ENCODE measurements at regions not wholly inside any gene's neighbourhood (a gene's known extent, or its start where the extent isn't known, plus 50 kb on each side); places are given as distances from the start of the nearest gene placed in this dataset.
"Not testable (repeated sequence)": the region's sequence is repeated elsewhere in the genome, so short reads cannot be mapped to it uniquely, and the experiment has no call there.

- DNase-seq, result no peak
Observed at GRCh38 chr1:57605933-57606332, 182.1 kb upstream of the DAB1 start.

- DNase-seq, result no peak
Observed at GRCh38 chr1:57603696-57604095, 179.8 kb upstream of the DAB1 start.

- no peak for DNase-seq
Observed at GRCh38 chr1:57600424-57600823, 176.6 kb upstream of the DAB1 start.

GRCh38 chr1:57599236-57599994 lies 175.6 kb upstream of the DAB1 start:
- DNase-seq, result no peak

GRCh38 chr1:57597036-57597435 lies 173.2 kb upstream of the DAB1 start:
- no peak for DNase-seq

GRCh38 chr1:57594002-57594401 lies 170.1 kb upstream of the DAB1 start:
- no peak for DNase-seq

- no peak for DNase-seq
Observed at GRCh38 chr1:57591842-57592241, 168.0 kb upstream of the DAB1 start.

- no peak for DNase-seq
Observed at GRCh38 chr1:57590978-57591377, 167.1 kb upstream of the DAB1 start.

GRCh38 chr1:57586842-57587241 lies 163.0 kb upstream of the DAB1 start:
- DNase-seq, result no peak

GRCh38 chr1:57578680-57579079 lies 154.8 kb upstream of the DAB1 start:
- no peak for DNase-seq

- DNase-seq, result no peak
Observed at GRCh38 chr1:57578099-57578498, 154.2 kb upstream of the DAB1 start.

GRCh38 chr1:57576756-57577155 lies 152.9 kb upstream of the DAB1 start:
- no peak for DNase-seq

- no peak for DNase-seq
Observed at GRCh38 chr1:57572016-57572415, 148.2 kb upstream of the DAB1 start.

- not testable (repeated sequence) for DNase-seq
Observed at GRCh38 chr1:57558066-57558465, 134.2 kb upstream of the DAB1 start.

GRCh38 chr1:57553666-57554065 lies 129.8 kb upstream of the DAB1 start:
- DNase-seq, result no peak

- no peak for DNase-seq
Observed at GRCh38 chr1:57551476-57551875, 127.6 kb upstream of the DAB1 start.

GRCh38 chr1:57550092-57550491 lies 126.2 kb upstream of the DAB1 start:
- no peak for DNase-seq

GRCh38 chr1:57549300-57549699 lies 125.4 kb upstream of the DAB1 start:
- DNase-seq, result no peak

GRCh38 chr1:57546549-57547330 lies 122.9 kb upstream of the DAB1 start:
- DNase-seq, result no peak

GRCh38 chr1:57544345-57544744 lies 120.5 kb upstream of the DAB1 start:
- DNase-seq, result no peak

- DNase-seq, result no peak
Observed at GRCh38 chr1:57536749-57537423, 113.0 kb upstream of the DAB1 start.

GRCh38 chr1:57532299-57532698 lies 108.4 kb upstream of the DAB1 start:
- DNase-seq, result no peak

GRCh38 chr1:57530911-57531260 lies 107.0 kb upstream of the DAB1 start:
- not testable (repeated sequence) for DNase-seq
